HG03378 (cell line): ENCODE measurements at regions not wholly inside any gene's neighbourhood (a gene's known extent, or its start where the extent isn't known, plus 50 kb on each side); places are given as distances from the start of the nearest gene placed in this dataset.
"Not testable (repeated sequence)": the region's sequence is repeated elsewhere in the genome, so short reads cannot be mapped to it uniquely, and the experiment has no call there.

Source experiments
- ATAC-seq: cut with Tn5 transposase; IDR thresholded peaks from one replicate; pipeline ENCODE4 v1.9.1; 2021; ENCODE audit warnings: mild to moderate bottlenecking, moderate library complexity; ENCODE audit not compliant: unreplicated experiment

DNA sequence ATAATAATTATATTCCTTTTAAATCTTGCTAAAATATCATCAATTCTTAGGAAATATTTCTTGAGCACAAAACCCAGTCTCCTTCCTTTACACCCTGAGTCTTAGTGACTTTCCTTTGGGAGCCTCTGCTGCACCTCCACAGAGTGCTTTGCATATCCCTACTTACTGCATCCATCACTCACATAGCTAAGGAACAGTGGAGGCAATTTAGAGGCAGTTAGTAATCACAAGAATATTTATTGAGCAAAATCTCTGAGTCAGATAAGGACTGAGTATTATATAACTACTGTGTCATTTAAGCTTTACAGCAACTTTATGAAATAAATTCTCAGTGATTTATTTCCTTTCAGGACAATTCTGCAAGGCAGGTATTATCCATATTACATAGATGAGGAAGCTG lies 327.7 kb downstream of the TMX3 start:
- ATAC-seq: no peak

DNA sequence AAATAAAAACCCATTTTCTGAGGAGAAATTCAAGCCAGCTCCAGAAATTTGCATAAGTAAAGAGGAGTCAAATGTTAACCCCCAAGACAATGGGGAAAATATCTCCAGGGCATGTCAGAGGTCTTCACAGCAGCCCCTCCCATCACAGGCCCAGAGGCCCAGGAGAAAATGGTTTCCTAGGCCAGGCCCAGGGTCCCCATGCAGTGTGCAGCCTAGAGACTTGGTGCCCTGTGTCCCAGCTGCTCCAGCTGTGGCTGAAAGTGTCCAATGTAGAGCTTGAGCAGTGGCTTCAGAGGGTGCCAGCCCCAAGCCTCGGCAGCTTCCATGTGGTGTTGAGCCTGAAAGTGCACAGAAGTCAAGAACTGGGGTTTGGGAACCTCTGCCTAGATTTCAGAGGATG lies 330.9 kb downstream of the TMX3 start:
- ATAC-seq: not testable (repeated sequence)

DNA sequence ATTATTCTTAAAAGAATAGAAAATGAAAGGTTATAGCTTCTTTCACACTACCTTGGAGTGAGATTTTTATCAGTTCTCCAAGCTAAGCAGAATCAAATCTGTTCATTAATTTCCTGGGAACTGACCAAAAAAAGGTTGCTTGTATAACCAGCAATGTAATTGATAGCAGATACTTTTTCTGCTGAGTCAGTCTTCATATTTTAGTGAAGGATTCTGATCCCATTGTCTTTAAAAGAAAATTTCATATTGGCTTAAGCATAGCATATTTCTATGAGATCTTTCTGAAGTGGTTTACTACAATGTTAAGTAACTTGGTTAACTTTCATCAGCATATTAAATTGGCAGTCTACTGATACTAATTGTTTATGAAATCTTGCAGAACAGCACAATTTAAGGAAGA lies 338.0 kb downstream of the TMX3 start:
- no peak for ATAC-seq

DNA sequence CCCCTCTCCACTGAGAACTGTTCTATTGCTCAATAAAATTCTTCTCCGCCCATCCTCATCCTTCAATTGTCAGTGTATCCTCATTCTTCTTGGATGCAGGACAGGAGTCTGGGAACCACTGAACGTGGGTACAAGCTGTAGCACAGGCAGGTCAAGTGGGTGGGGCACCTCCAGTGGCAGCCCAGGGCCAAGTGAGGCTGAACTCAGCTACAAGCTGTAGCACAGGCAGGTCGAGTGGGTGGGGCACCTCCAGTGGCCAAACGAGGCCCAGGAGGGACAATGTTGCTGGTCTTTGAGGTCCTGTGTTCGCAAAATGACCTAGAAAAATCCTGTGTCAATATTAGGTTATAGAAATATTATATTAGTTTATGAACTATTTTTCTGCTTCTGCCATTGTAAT lies 352.0 kb downstream of the TMX3 start:
- ATAC-seq: no peak

DNA sequence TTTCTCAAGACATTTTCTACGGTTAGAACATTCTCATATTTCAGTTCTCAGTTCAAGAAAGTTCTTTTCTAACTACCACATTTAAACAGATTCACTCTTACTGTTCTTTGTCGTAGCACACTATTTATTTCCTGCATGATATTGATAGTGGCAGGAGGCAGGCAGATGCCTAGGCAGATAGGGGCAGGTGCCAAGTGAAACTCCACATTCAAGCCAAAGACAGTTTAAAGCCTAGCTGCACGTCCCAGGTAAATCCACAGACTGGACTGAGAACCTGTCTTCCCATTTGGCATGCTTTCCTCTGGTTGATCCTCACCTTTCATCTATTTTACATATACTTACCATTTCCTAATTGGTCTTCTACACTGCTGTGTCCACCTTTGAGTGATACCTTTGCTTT lies 359.3 kb downstream of the TMX3 start:
- no peak for ATAC-seq

- no peak for ATAC-seq
Measured at GRCh38 chr18:68354176-68354575, 360.7 kb downstream of the TMX3 start.

DNA sequence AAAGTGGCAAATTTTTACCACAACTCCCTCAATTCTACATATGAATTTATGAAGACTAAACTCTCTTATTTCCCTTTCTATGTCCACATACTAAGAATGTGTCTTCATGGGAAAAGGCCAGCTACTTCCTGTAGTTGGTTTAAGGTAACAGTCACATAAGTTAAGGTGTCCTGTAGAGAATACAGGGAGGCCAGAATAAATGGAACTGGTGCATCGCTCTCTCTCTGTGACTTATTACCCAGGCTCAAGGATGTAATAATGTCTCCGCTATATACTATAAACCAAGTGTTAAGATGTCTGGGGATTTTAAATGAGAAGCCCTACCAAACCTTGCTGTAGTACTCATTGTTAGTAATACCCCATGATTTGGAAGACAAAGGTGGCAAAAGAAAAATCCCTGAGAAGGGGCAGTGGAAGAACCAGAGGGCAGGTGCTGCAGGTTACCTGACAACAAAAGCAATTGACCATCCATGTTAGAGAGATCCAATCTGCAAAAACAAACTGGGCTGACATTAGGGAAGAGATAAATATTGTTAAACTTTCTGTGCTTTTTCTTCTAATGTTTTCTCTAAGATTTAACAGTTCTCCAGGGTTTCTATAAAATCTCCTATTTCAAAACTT lies 372.8 kb downstream of the TMX3 start:
- no peak for ATAC-seq

GRCh38 chr18:68340606-68341005 lies 374.3 kb downstream of the TMX3 start:
- ATAC-seq: no peak

DNA sequence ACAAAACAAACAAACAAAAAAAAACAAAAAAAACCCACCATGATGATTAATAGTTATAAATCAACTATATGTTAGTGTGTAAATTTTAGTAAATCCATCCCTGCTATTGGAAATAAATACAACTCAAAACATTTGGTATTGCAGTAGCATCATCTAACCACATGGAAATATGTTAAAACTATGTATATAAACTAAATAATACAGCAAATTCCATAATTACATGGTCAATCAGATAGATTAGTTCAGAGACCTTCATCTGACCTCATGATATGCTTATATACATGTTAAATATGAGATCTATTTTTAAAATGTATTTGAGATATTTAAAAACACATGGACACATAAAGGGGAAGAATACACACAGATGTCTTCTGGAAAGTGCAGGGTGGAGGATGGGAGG lies 384.2 kb downstream of the TMX3 start:
- no peak for ATAC-seq

GRCh38 chr18:68323921-68324320 lies 391.0 kb downstream of the TMX3 start:
- ATAC-seq: no peak

DNA sequence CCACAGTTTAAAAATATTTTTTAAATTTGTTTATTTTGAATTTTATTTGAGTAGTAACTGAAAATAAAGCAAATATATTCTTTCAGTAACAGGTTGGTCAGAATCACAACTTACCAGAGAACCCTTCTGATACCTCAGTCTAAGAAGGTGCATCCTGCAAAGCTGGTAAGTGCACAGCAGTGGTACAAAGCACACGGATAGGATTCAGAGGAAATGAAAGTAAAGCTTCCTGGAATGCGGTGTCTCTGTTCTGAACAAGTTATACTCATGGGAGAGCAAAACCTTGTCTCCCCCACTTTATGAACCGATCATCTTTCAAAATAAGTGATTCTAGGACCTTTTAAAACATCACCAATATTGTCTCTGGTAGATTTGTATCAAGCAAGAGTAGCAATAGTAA lies 398.3 kb downstream of the TMX3 start:
- ATAC-seq: no peak

DNA sequence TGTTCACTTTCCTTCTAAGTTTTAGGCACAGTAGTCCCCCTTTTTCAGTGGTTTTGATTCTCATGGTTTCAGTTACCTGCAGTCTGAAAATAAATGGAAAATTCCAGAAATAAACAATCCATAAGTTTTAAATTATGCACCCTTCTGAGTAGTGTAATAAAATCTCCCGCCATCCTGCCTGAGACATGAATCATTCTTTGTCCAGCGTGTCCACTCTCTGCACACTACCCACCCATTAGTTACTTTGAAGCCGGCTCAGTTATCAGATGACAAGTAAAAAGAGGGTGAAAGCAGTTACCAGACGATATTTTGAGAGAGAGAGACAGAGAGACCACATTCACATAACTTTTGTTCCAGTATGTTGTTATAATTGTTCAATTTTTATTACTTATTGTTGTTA lies 400.5 kb downstream of the TMX3 start:
- no peak for ATAC-seq

- ATAC-seq: no peak
Measured at GRCh38 chr18:68301441-68301840, 413.5 kb downstream of the TMX3 start.

DNA sequence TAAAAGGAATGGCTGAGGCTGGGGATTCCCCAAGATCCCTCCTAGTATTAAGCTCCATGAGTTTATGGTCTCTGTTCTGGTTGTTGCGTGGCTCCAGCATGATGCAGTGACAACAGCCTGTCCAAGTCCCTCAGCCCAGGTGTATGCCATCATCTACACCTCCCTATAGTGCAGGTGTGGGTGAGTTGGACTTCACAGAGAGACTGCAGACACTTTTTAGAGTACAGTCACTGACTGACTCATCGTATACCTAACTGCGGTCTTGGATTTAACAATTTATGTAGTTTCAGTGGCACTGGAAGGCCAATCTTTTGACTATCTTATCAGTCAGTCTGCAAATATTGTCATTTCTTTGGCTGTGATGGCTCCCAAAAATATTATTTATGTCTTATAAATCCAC lies 415.0 kb downstream of the TMX3 start:
- no peak for ATAC-seq

- ATAC-seq: no peak
Measured at GRCh38 chr18:68298330-68298729, 416.6 kb downstream of the TMX3 start.

GRCh38 chr18:68288408-68288807 lies 426.5 kb downstream of the TMX3 start:
- ATAC-seq: no peak

- no peak for ATAC-seq
Measured at GRCh38 chr18:68284236-68284780, 430.6 kb downstream of the TMX3 start.

GRCh38 chr18:68283834-68284233 lies 431.1 kb downstream of the TMX3 start:
- ATAC-seq: no peak

GRCh38 chr18:68282232-68282631 lies 432.7 kb downstream of the TMX3 start:
- no peak for ATAC-seq

DNA sequence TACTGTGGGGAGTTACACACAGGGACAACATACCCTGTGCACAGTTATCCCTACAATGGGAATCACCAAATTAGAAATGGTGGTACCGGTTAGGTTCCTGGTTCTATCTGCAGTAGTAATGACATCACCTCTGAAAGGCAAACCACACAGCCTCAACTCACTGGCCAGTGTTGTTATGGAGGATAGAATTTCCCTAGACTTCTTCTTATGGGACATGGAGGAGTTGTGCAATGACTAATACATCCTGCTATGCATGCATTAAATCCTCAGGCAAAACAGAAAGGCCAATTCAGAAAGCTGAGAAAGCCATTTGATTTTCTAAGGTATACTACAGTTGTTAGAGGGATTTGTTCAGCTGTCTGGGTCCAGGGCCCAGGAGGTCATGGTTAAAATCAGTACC lies 439.3 kb downstream of the TMX3 start:
- ATAC-seq: no peak

DNA sequence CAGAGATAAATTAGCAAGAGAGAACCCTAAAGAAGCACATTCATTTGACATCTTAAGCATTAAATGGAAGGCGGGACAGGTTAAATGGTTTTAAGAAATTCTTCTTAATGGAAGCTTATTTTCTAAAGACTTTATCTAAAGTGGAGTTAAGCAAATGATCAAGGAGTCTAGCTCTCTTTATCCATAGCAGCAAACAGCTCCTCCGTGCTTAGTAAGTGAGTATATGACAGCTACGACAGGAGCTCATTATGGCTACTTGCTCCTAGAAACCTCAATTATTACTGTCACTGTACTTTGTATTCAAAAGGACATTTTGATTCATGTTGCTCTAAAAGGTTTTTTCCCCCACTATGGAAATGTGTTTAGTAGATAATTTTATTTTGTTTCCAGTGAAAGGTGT lies 444.9 kb downstream of the TMX3 start:
- ATAC-seq: no peak

- no peak for ATAC-seq
Measured at GRCh38 chr18:68267583-68267982, 447.3 kb downstream of the TMX3 start.

- ATAC-seq: no peak
Measured at GRCh38 chr18:68263481-68263880, 451.4 kb downstream of the TMX3 start.
